ENCODE measurements at regions not wholly inside any gene's neighbourhood (a gene's known extent, or its start where the extent isn't known, plus 50 kb on each side); places are given as distances from the start of the nearest gene placed in this dataset.

DNA sequence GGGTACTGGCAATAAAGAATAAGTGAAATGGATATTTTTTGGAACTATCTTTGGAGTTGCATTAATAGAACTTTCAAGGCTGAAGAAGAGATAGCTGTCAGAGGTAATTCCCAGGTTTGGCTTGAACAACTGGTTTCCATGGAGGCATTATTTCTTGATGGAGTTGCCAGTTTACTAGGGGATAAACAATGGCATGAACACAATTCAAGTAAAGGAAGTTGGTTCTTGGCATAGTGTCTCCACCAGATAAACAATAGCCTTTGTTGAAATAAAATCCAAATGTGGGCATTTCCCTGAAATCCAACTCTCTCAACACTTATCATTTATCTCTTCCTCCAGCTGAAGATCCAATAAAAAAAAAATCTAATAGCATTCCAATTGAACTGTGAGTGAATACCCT lies 454.9 kb downstream of the C6orf118 start:
- TF ChIP-seq POLR2A (IDR thresholded peaks at IDR 0.05) (no peak), CTCF (IDR thresholded peaks at IDR 0.05) (no peak), POLR2AphosphoS5 (IDR thresholded peaks at IDR 0.05; ENCODE audit: insufficient read depth in 1 of 2, low read depth in 1 of 2) (no peak)
